CD4-positive, alpha-beta T cell (primary cell): ENCODE measurements at regions not wholly inside any gene's neighbourhood (a gene's known extent, or its start where the extent isn't known, plus 50 kb on each side); places are given as distances from the start of the nearest gene placed in this dataset.

ENCODE experiments used
- ATAC-seq: fragments of 200-7000 bp; cut with Tn5 transposase; one replicate; pipeline ENCODE4 v1.10.0; 2022; ENCODE audit warnings: mild to moderate bottlenecking; ENCODE audit not compliant: poor library complexity
- CTCF ChIA-PET: fragments of 350-600 bp; sonication (Branson Sonifier 250); formaldehyde crosslinking; loops from one replicate; lab custom pipeline; 2021; ENCODE audit warnings: antibody characterized with exemption, inconsistent platforms; lab: Charles Lee
- POLR2A ChIA-PET: fragments of 350-600 bp; sonication (Branson Sonifier 250); formaldehyde crosslinking; loops from one replicate; lab custom pipeline; 2021; ENCODE audit warnings: antibody characterized with exemption, inconsistent platforms; lab: Charles Lee
- DNase-seq, 14 experiments: peaks; one replicate each; pipeline ENCODE4 v3.0.0-alpha.2; 2013 to 2020; ENCODE audit warnings: mixed read lengths in 2 of 14
- H3K27ac ChIP-seq, 2 donors: one replicate each; pipeline versions ENCODE4 v1.5.1 to v1.7.0; 2013; ENCODE audit warnings: low read length in 2 of 2, low read depth in 1 of 2, mild to moderate bottlenecking in 1 of 2
- H3K27me3 ChIP-seq, 2 experiments: 1 replicate in 1 of 2; 2 replicates in 1 of 2; pipeline versions ENCODE4 v1.6.1 to v1.7.0; 2013; ENCODE audit warnings: low read length in 2 of 2, control low read depth in 1 of 2, mild to moderate bottlenecking in 1 of 2, moderate library complexity in 1 of 2; ENCODE audit not compliant: insufficient read depth in 2 of 2, control insufficient read depth in 1 of 2
- H3K36me3 ChIP-seq: one replicate; pipeline ENCODE4 v1.6.1; 2013; ENCODE audit warnings: low read length, control low read depth; ENCODE audit not compliant: insufficient read depth
- H3K4me1 ChIP-seq: one replicate; pipeline ENCODE4 v1.6.1; 2013; ENCODE audit warnings: low read length, control low read depth; ENCODE audit not compliant: insufficient read depth
- H3K4me3 ChIP-seq: one replicate; pipeline ENCODE4 v1.5.1; 2013; ENCODE audit warnings: mild to moderate bottlenecking, low read length, moderate library complexity
- H3K9me3 ChIP-seq, 2 experiments: 1 replicate in 1 of 2; 2 replicates in 1 of 2; pipeline versions ENCODE4 v1.6.1 to v1.7.0; 2013; ENCODE audit warnings: low read length in 2 of 2, mild to moderate bottlenecking in 2 of 2, control low read depth in 1 of 2, moderate library complexity in 1 of 2; ENCODE audit not compliant: control insufficient read depth in 1 of 2, insufficient read depth in 1 of 2
- H3K27ac Mint-ChIP-seq: one replicate; pipeline ENCODE4 v1.8.0; 2020; ENCODE audit warnings: mixed read lengths
- H3K27me3 Mint-ChIP-seq: one replicate; pipeline ENCODE4 v1.8.0; 2021; ENCODE audit warnings: mixed read lengths
- H3K36me3 Mint-ChIP-seq: one replicate; pipeline ENCODE4 v1.8.0; 2021; ENCODE audit warnings: low read depth, mixed read lengths
- H3K4me1 Mint-ChIP-seq: one replicate; pipeline ENCODE4 v1.8.0; 2021; ENCODE audit warnings: low read depth, mixed read lengths
- H3K4me3 Mint-ChIP-seq: one replicate; pipeline ENCODE4 v1.8.0; 2020; ENCODE audit warnings: mild to moderate bottlenecking, mixed read lengths
- H3K9me3 Mint-ChIP-seq: one replicate; pipeline ENCODE4 v1.8.0; 2020; ENCODE audit warnings: mixed read lengths
- intact Hi-C, 2 experiments: fragments of 100-400 bp; cut with DNase I in 1 of 2; cut with micrococcal nuclease in 1 of 2; formaldehyde crosslinking; loops; one replicate each; pipeline versions ENCODE4 v1.15.1 to v1.9.0; 2023 to 2025; cut with DNase I, micrococcal nuclease
- TF ChIP-seq, protein P1 (sequence below): fragments of 200-600 bp; IDR thresholded peaks from one replicate; pipeline ENCODE4 v1.8.0; 2022; ENCODE audit warnings: antibody characterized with exemption, mild to moderate bottlenecking

DNA sequence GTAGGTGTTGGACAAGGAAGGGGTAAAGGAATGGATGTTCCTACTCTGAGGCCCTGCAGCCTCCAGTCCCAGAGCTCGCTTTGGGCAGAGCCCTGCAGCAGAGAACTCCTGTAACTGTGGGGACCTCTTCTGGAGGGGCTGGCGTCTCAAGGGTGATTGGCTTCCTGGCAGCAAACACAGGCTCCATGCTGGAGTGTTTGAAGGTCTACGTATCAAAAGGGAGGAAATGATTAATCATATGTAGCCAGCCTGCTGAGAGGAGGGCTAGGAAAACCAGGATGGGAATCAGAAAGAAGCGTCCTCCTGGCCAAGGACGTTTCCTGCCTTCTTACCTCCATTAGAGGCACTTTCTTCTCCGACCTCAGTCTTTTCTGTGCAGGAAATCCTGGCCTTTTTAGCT is 208.5 kb downstream of the TSHZ3 start:
- no peaks in the 10 kb centered on the region for H3K27me3 ChIP-seq
- ATAC-seq (no peak), DNase-seq (no peak)
- Mint-ChIP-seq H3K9me3 (no peaks in the 10 kb centered on the region), H3K36me3 (no peaks in the 10 kb centered on the region), H3K4me3 (no peak overlapping the region), H3K27me3 (peaks cover 9% of the 10 kb centered on the region), H3K4me1 (no peaks in the 10 kb centered on the region), H3K27ac (no peak overlapping the region)
- TF ChIP-seq, protein P1, sequence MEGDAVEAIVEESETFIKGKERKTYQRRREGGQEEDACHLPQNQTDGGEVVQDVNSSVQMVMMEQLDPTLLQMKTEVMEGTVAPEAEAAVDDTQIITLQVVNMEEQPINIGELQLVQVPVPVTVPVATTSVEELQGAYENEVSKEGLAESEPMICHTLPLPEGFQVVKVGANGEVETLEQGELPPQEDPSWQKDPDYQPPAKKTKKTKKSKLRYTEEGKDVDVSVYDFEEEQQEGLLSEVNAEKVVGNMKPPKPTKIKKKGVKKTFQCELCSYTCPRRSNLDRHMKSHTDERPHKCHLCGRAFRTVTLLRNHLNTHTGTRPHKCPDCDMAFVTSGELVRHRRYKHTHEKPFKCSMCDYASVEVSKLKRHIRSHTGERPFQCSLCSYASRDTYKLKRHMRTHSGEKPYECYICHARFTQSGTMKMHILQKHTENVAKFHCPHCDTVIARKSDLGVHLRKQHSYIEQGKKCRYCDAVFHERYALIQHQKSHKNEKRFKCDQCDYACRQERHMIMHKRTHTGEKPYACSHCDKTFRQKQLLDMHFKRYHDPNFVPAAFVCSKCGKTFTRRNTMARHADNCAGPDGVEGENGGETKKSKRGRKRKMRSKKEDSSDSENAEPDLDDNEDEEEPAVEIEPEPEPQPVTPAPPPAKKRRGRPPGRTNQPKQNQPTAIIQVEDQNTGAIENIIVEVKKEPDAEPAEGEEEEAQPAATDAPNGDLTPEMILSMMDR, result no peak
- ChIA-PET POLR2A (no interaction called here), CTCF (no interaction called here)
- intact Hi-C loops, result no loop called here
- H3K36me3 ChIP-seq, result no peaks in the 10 kb centered on the region
- H3K9me3 ChIP-seq, result no peaks in the 10 kb centered on the region
- H3K4me3 ChIP-seq, result no peak overlapping the region
- no peak overlapping the region for H3K27ac ChIP-seq
- no peaks in the 10 kb centered on the region for H3K4me1 ChIP-seq

DNA sequence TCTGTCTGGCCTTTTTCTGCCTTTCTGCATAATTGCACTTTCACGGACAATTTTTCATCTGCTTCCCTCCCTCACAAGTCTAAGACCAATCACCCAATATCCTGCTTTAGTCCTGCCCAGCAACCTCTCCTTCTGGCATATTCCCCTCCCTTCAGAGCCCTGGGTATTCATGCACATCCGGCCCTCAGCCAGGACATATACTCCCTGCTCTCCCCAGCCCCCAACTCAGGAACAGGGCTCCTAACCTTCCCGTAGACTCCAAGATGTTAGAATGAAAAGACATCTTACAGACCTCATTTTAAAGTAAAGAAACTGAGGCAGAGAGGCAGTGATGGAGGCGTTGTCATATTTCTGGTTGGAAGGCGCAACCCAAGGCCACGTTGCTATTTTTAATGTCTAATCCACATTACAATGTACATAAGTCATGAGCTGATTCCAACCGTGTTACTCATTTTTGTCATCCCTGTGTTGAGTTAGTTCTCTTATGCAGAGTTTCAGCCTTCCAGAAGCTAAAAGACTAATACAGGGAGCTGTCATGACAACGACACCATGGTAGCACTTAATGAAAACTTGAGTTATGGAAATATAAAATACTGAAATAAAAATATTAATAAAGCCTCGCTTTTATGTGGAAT is 209.2 kb downstream of the TSHZ3 start:
- POLR2A ChIA-PET, result no interaction called here
- Histone ChIP-seq H3K9me3 (no peaks in the 10 kb centered on the region), H3K36me3 (no peaks in the 10 kb centered on the region), H3K27me3 (no peaks in the 10 kb centered on the region), H3K4me1 (no peaks in the 10 kb centered on the region), H3K4me3 (no peak overlapping the region), H3K27ac (no peak overlapping the region)
- Mint-ChIP-seq H3K27ac (no peak overlapping the region), H3K4me1 (no peaks in the 10 kb centered on the region), H3K9me3 (no peaks in the 10 kb centered on the region), H3K27me3 (peaks cover 12% of the 10 kb centered on the region), H3K36me3 (no peaks in the 10 kb centered on the region), H3K4me3 (no peak overlapping the region)
- intact Hi-C loops, result no loop called here
- ATAC-seq (no peak), DNase-seq (no peak)
- CTCF ChIA-PET, result no interaction called here
- TF ChIP-seq, protein P1, result no peak

DNA sequence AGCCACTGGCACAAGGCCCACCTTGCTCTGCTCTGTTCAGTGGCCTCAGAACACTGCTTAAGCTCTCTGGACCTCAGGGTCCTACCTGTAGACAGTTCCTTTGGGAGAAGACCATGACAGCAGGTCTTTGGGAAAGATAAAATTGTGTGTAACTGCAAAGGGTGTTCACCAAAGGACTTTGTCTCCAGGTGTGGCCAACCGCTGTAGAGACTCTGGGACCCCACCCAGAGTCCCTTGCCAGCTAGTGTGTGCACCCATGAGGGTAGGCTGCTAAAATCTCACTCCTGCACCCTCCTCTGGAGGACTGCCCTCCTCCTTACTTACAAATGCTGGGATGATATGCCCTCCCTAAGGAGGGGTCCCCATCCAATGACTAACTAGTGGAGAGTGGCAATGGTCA is 211.2 kb downstream of the TSHZ3 start:
- ChIA-PET POLR2A (no interaction called here), CTCF (no interaction called here)
- no peaks in the 10 kb centered on the region for H3K36me3 ChIP-seq
- DNase-seq (no peak), ATAC-seq (no peak)
- Mint-ChIP-seq H3K9me3 (no peaks in the 10 kb centered on the region), H3K27me3 (peaks cover 25% of the 10 kb centered on the region), H3K27ac (no peak overlapping the region), H3K4me1 (no peaks in the 10 kb centered on the region), H3K4me3 (no peak overlapping the region), H3K36me3 (no peaks in the 10 kb centered on the region)
- H3K4me1 ChIP-seq, result no peaks in the 10 kb centered on the region
- no peaks in the 10 kb centered on the region for H3K27me3 ChIP-seq
- intact Hi-C loops, result no loop called here
- no peak overlapping the region for H3K27ac ChIP-seq
- H3K4me3 ChIP-seq, result no peak overlapping the region
- no peaks in the 10 kb centered on the region for H3K9me3 ChIP-seq
- TF ChIP-seq, protein P1, result no peak
